GM18502 (cell line): ENCODE measurements at regions not wholly inside any gene's neighbourhood (a gene's known extent, or its start where the extent isn't known, plus 50 kb on each side); places are given as distances from the start of the nearest gene placed in this dataset.
A peak's percentile ranks its signal among the peaks of the same experiment; 100 is the strongest.

Source experiments
- ATAC-seq: cut with Tn5 transposase; IDR thresholded peaks from one replicate; pipeline ENCODE4 v1.9.1; 2021; ENCODE audit warnings: mild to moderate bottlenecking; ENCODE audit not compliant: unreplicated experiment, poor library complexity

DNA sequence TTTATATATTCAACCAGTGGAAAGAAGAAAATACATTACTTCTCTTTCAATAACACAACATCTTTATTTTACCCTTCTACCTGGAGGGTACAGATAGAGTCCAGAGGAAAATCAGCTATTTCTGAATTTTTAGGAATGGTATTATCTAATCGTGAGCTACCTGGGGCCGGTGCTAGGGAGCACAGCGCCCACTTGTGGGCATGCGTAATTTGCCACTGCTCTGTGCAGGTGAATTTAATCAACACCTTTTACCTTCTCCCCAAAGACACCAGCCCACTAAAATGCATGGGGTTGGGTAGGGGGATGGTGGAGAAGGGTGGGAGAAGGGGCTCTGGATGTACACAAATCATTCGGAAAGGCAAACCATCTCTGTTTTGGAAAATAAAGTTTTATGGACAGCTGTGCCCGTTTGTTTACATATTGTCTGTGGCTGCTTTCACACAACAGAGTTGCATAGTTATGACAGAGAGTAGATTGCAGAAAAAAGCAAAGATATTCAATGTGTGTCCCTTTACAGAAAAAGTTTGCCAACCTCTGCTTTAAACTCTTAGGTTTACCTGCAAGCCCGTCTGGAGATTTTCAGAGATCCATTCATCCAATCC lies 51.5 kb upstream of the DCC start:
- peak; percentile 81 for ATAC-seq

- no peak for ATAC-seq
Measured at GRCh38 chr18:52289392-52289791, 50.6 kb upstream of the DCC start.
